HCT116 (cell line): ENCODE measurements at regions not wholly inside any gene's neighbourhood (a gene's known extent, or its start where the extent isn't known, plus 50 kb on each side); places are given as distances from the start of the nearest gene placed in this dataset.

Experiments used
- ATAC-seq: fragments of 200-7000 bp; cut with Tn5 transposase; 2 replicates; pipeline ENCODE4 v1.9.1; 2020; ENCODE audit warnings: mild to moderate bottlenecking, moderate library complexity
- BruUV-seq: library from RNA; stranded (reverse); fragments of 400-500 nt; replicated peaks from 2 replicates; lab custom pipeline; 2021; lab: Mats Ljungman, UMichigan
- CTCF ChIA-PET: fragments of 300-600 bp; sonication (Branson Sonifier 250); formaldehyde crosslinking; loops from one replicate; lab custom pipeline; 2021; ENCODE audit warnings: antibody characterized with exemption; lab: Charles Lee
- POLR2A ChIA-PET: fragments of 300-600, 350-600 bp; sonication (Branson Sonifier 250); formaldehyde crosslinking; loops from one replicate; lab custom pipeline; 2021; ENCODE audit warnings: antibody characterized with exemption; lab: Charles Lee
- RAD21 ChIA-PET, 2 experiments: fragments of 300-600 bp; sonication (Branson Sonifier 250); formaldehyde crosslinking; loops; one replicate each; lab custom pipeline; 2023; ENCODE audit warnings: low total read pairs in 2 of 2; ENCODE audit not compliant: uncharacterized antibody in 2 of 2, unreplicated experiment in 2 of 2, low non-redundant PET in 1 of 2; lab: Charles Lee
- DNase-seq: peaks from one replicate; pipeline ENCODE4 v3.0.0-alpha.2; 2010; ENCODE audit warnings: low read depth, low spot score
- H2AFZ ChIP-seq: fragments of 200-600 bp; shearing (Covaris generic), sonication (generic); 2 replicates; pipeline ENCODE4 v1.6.1; 2017; ENCODE audit warnings: low read depth, mixed run types, mixed read lengths, antibody characterized with exemption, low read length; ENCODE audit not compliant: poor library complexity, severe bottlenecking
- H3K27ac ChIP-seq: 2 replicates; pipeline ENCODE4 v1.5.1; 2012; ENCODE audit warnings: low read depth, low read length
- H3K27me3 ChIP-seq: fragments of 200-600 bp; sonication (generic); 2 replicates; pipeline ENCODE4 v1.6.1; 2016; ENCODE audit warnings: mixed run types, low read length, mixed read lengths; ENCODE audit not compliant: insufficient read depth
- H3K36me3 ChIP-seq, 2 experiments: fragments of 200-500 bp in 1 of 2; fragments of 200-600 bp in 1 of 2; sonication (Bioruptor generic) in 1 of 2; sonication (generic) in 1 of 2; 2 replicates each; pipeline versions ENCODE4 v1.5.1 to v1.6.1; 2014 to 2016; ENCODE audit warnings: low read length in 2 of 2, inconsistent platforms in 1 of 2, mixed read lengths in 1 of 2, mixed run types in 1 of 2; ENCODE audit not compliant: insufficient read depth in 2 of 2, control insufficient read depth in 1 of 2
- H3K4me1 ChIP-seq, 2 experiments: fragments of 200-600 bp in 1 of 2; sonication (generic) in 1 of 2; 2 replicates each; pipeline versions ENCODE4 v1.5.1 to v1.6.1; 2012 to 2017; ENCODE audit warnings: low read length in 2 of 2, inconsistent platforms in 1 of 2, mild to moderate bottlenecking in 1 of 2, mixed read lengths in 1 of 2, mixed run types in 1 of 2, moderate library complexity in 1 of 2; ENCODE audit not compliant: insufficient read depth in 2 of 2, control insufficient read depth in 1 of 2
- H3K4me2 ChIP-seq: fragments of 200-600 bp; sonication (generic); 2 replicates; pipeline ENCODE4 v1.6.1; 2017; ENCODE audit warnings: mixed run types, low read length, mixed read lengths
- H3K4me3 ChIP-seq, 2 experiments: fragments of 200-600 bp in 1 of 2; sonication (generic) in 1 of 2; replicated peaks in 1 of 2; 2 replicates each; pipeline ENCODE4 v1.5.1; 2011 to 2016; ENCODE audit warnings: low read length in 2 of 2, control low read depth in 1 of 2, low read depth in 1 of 2, mild to moderate bottlenecking in 1 of 2, mixed read lengths in 1 of 2, mixed run types in 1 of 2
- H3K79me2 ChIP-seq: fragments of 200-600 bp; sonication (generic); 2 replicates; pipeline ENCODE4 v1.6.1; 2017; ENCODE audit warnings: mild to moderate bottlenecking, mixed run types, low read length, moderate library complexity, mixed read lengths; ENCODE audit not compliant: insufficient read depth
- H3K9ac ChIP-seq: fragments of 200-600 bp; sonication (generic); 2 replicates; pipeline ENCODE4 v1.6.1; 2016; ENCODE audit warnings: low read length, mixed read lengths
- H3K9me2 ChIP-seq: fragments of 200-600 bp; sonication (generic), shearing (Covaris generic); 2 replicates; pipeline ENCODE4 v1.6.1; 2017; ENCODE audit warnings: mixed run types, mild to moderate bottlenecking, moderate library complexity; ENCODE audit not compliant: insufficient read depth
- H3K9me3 ChIP-seq, 2 experiments: fragments of 200-500 bp in 1 of 2; fragments of 200-600 bp in 1 of 2; sonication (Bioruptor generic) in 1 of 2; sonication (generic) in 1 of 2; 2 replicates each; pipeline ENCODE4 v1.6.1; 2014 to 2017; ENCODE audit warnings: low read length in 2 of 2, mixed read lengths in 2 of 2, inconsistent platforms in 1 of 2, low read depth in 1 of 2, mild to moderate bottlenecking in 1 of 2, mixed run types in 1 of 2, moderate library complexity in 1 of 2; ENCODE audit not compliant: control insufficient read depth in 1 of 2, insufficient read depth in 1 of 2
- H4K20me1 ChIP-seq: fragments of 200-600 bp; sonication (generic), shearing (Covaris generic); 2 replicates; pipeline ENCODE4 v1.6.1; 2017; ENCODE audit warnings: mixed run types, mild to moderate bottlenecking, moderate library complexity; ENCODE audit not compliant: insufficient read depth
- ATF3 ChIP-seq: IDR thresholded peaks from 2 replicates; pipeline ENCODE4 v1.6.1; 2012
- CBX3 ChIP-seq: IDR thresholded peaks from 2 replicates; pipeline ENCODE4 v1.6.1; 2012; ENCODE audit warnings: low read depth
- CEBPB ChIP-seq: IDR thresholded peaks from 2 replicates; pipeline ENCODE4 v1.6.1; 2012; ENCODE audit warnings: low read depth
- EGR1 ChIP-seq: IDR thresholded peaks from 2 replicates; pipeline ENCODE4 v1.6.1; 2012; ENCODE audit warnings: low read depth
- ELF1 ChIP-seq: IDR thresholded peaks from 2 replicates; pipeline ENCODE4 v1.6.1; 2012; ENCODE audit warnings: low read depth, borderline replicate concordance
- EZH2phosphoT487 ChIP-seq: fragments of 200-600 bp; IDR thresholded peaks from 2 replicates; pipeline ENCODE4 v1.6.1; 2018; ENCODE audit warnings: antibody characterized with exemption, borderline replicate concordance
- FOSL1 ChIP-seq: IDR thresholded peaks from 2 replicates; pipeline ENCODE4 v1.6.1; 2012; ENCODE audit warnings: low read depth
- JUND ChIP-seq: IDR thresholded peaks from 2 replicates; pipeline ENCODE4 v1.6.1; 2012
- MAX ChIP-seq: IDR thresholded peaks from 2 replicates; pipeline ENCODE4 v1.6.1; 2012
- POLR2AphosphoS5 ChIP-seq: IDR thresholded peaks from 2 replicates; pipeline ENCODE4 v1.6.1; 2011; ENCODE audit warnings: mild to moderate bottlenecking, low read depth, low read length, moderate library complexity
- REST ChIP-seq: IDR thresholded peaks from 2 replicates; pipeline ENCODE4 v1.6.1; 2012; ENCODE audit warnings: low read depth
- SIN3A ChIP-seq: IDR thresholded peaks from 2 replicates; pipeline ENCODE4 v1.6.1; 2012; ENCODE audit warnings: low read depth
- TCF7L2 ChIP-seq: IDR thresholded peaks from 2 replicates; pipeline ENCODE4 v1.7.0; 2011; ENCODE audit warnings: borderline replicate concordance, inconsistent platforms; ENCODE audit not compliant: insufficient read depth, insufficient read length; ENCODE audit errors: extremely low read depth
- ZBTB33 ChIP-seq: IDR thresholded peaks from 2 replicates; pipeline ENCODE4 v1.6.1; 2011; ENCODE audit warnings: mild to moderate bottlenecking, low read length, moderate library complexity; ENCODE audit not compliant: insufficient replicate concordance; ENCODE audit errors: extremely low read depth
- ZFX ChIP-seq: fragments of 450-650 bp; IDR thresholded peaks from 2 replicates; pipeline ENCODE4 v1.6.1; 2017
- ZNF274 ChIP-seq: fragments of 200-500 bp; sonication (Bioruptor generic); IDR thresholded peaks from 2 replicates; pipeline ENCODE4 v1.6.1; 2014; ENCODE audit warnings: mild to moderate bottlenecking, low read depth, low read length, inconsistent platforms
- intact Hi-C: fragments of 100-400 bp; cut with micrococcal nuclease; formaldehyde crosslinking; loops from 2 replicates; pipeline ENCODE4 v1.10.0; 2022

- ChIA-PET RAD21 (no interaction called here), POLR2A (no interaction called here), CTCF (no interaction called here)
- BruUV-seq, result no TSS peak
- no peak for TF ChIP-seq POLR2AphosphoS5
- TF ChIP-seq ZNF274, result no peak
- TF ChIP-seq SIN3A, result no peak
- TF ChIP-seq ELF1, result no peak
- no peak for TF ChIP-seq JUND
- no peak for TF ChIP-seq EZH2phosphoT487
- TF ChIP-seq REST, result no peak
- no peak overlapping the region for H3K27ac ChIP-seq
- no peak overlapping the region for H3K4me3 ChIP-seq
- intact Hi-C loops, result no loop called here
- no peak overlapping the region for H2AFZ ChIP-seq
- DNase-seq, result no peak
- no peaks in the 10 kb centered on the region for H4K20me1 ChIP-seq
- ATAC-seq, result no peak
- no peaks in the 10 kb centered on the region for H3K27me3 ChIP-seq
- H3K9ac ChIP-seq, result no peak overlapping the region
- no peaks in the 10 kb centered on the region for H3K9me2 ChIP-seq
- H3K4me2 ChIP-seq, result no peak overlapping the region
- H3K36me3 ChIP-seq, result no peaks in the 10 kb centered on the region
- H3K9me3 ChIP-seq, result peaks cover 4 to 8% of the 10 kb centered on the region in 2 experiments; a peak in 2 of 4 replicates
- H3K79me2 ChIP-seq, result no peaks in the 10 kb centered on the region
- H3K4me1 ChIP-seq, result no peaks in the 10 kb centered on the region
Measured at GRCh38 chr18:68024716-68025115, 508.2 kb upstream of the DSEL start.

- H3K79me2 ChIP-seq, result no peaks in the 10 kb centered on the region
- H3K9ac ChIP-seq, result no peak overlapping the region
- DNase-seq, result no peak
- peaks cover 8 to 14% of the 10 kb centered on the region in 2 experiments; a peak in 2 of 4 replicates for H3K9me3 ChIP-seq
- ChIA-PET POLR2A (no interaction called here), RAD21 (no interaction called here), CTCF (no interaction called here)
- ATAC-seq, result no peak
- H3K4me3 ChIP-seq, result no peak overlapping the region
- no peaks in the 10 kb centered on the region for H3K4me1 ChIP-seq
- no TSS peak for BruUV-seq
- H4K20me1 ChIP-seq, result no peaks in the 10 kb centered on the region
- H3K27me3 ChIP-seq, result no peaks in the 10 kb centered on the region
- H3K36me3 ChIP-seq, result no peaks in the 10 kb centered on the region
- H3K9me2 ChIP-seq, result no peaks in the 10 kb centered on the region
- intact Hi-C loops, result no loop called here
- H3K27ac ChIP-seq, result no peak overlapping the region
- H3K4me2 ChIP-seq, result no peak overlapping the region
- no peak overlapping the region for H2AFZ ChIP-seq
- TF ChIP-seq ZBTB33 (no peak), SIN3A (no peak), CBX3 (no peak), CEBPB (no peak), ATF3 (no peak), EZH2phosphoT487 (no peak), ZFX (no peak), TCF7L2 (no peak), FOSL1 (no peak), EGR1 (no peak), ELF1 (no peak), JUND (no peak), MAX (no peak), ZNF274 (no peak)
Measured at GRCh38 chr18:68017385-68017784, 500.9 kb upstream of the DSEL start.
